Right atrium auricular region (tissue), 2 donors: ENCODE measurements at regions not wholly inside any gene's neighbourhood (a gene's known extent, or its start where the extent isn't known, plus 50 kb on each side); places are given as distances from the start of the nearest gene placed in this dataset.

Source experiments
- DNase-seq: peaks from one replicate; pipeline ENCODE4 v3.0.0-alpha.2; 2019; ENCODE audit warnings: low spot score
- H3K27ac ChIP-seq, 2 donors: fragments of 200-600 bp; sonication (generic); 1 replicate in 1 of 2; 2 replicates in 1 of 2; pipeline ENCODE4 v1.5.1; 2016 to 2019
- H3K27me3 ChIP-seq, 2 donors: fragments of 200-600 bp; sonication (generic); one replicate each; pipeline versions ENCODE4 v1.5.1 to v1.6.0; 2017 to 2019
- H3K36me3 ChIP-seq: fragments of 200-600 bp; sonication (generic); one replicate; pipeline ENCODE4 v1.5.1; 2016
- H3K4me1 ChIP-seq, 2 donors: fragments of 200-600 bp; sonication (generic); one replicate each; pipeline versions ENCODE4 v1.5.1 to v1.6.0; 2017 to 2019
- H3K4me3 ChIP-seq, 2 donors: fragments of 200-600 bp; sonication (generic); 1 replicate in 1 of 2; 2 replicates in 1 of 2; pipeline ENCODE4 v1.5.1; 2017 to 2019; ENCODE audit warnings: mild to moderate bottlenecking in 1 of 2, moderate library complexity in 1 of 2
- H3K9me3 ChIP-seq, 2 donors: fragments of 200-600 bp; sonication (generic); one replicate each; pipeline ENCODE4 v1.5.1; 2019
- TF ChIP-seq, protein P1 (sequence below), 2 donors: fragments of 200-600 bp; sonication (generic); IDR thresholded peaks; one replicate each; pipeline ENCODE4 v1.5.1; 2019; ENCODE audit warnings: antibody characterized with exemption in 2 of 2

DNA sequence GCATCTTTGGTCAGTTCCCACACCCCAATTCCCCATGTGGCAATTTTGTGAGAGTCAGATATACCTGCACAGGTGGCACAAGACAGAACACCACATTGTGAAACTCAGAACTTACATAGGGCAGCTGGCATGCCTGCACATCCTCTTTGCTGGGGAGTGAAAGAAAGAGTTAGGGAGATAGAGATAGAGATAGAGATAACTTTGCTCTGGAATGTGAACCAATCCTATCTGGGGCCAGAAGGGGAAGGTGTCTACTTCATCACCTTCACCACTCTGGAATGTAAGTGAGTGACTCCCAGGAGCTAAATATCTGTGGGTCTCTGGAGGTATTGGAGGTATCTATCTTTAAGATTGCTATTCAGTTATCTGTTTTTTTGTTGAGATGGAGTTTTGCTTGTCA, 289.2 kb downstream of the OGFRL1 start:
- Histone ChIP-seq H3K4me1 (no peaks in the 10 kb centered on the region), H3K27ac (no peak overlapping the region), H3K27me3 (no peaks in the 10 kb centered on the region), H3K4me3 (no peak overlapping the region), H3K36me3 (no peaks in the 10 kb centered on the region), H3K9me3 (no peaks in the 10 kb centered on the region)
- DNase-seq, result no peak
- TF ChIP-seq, protein P1, sequence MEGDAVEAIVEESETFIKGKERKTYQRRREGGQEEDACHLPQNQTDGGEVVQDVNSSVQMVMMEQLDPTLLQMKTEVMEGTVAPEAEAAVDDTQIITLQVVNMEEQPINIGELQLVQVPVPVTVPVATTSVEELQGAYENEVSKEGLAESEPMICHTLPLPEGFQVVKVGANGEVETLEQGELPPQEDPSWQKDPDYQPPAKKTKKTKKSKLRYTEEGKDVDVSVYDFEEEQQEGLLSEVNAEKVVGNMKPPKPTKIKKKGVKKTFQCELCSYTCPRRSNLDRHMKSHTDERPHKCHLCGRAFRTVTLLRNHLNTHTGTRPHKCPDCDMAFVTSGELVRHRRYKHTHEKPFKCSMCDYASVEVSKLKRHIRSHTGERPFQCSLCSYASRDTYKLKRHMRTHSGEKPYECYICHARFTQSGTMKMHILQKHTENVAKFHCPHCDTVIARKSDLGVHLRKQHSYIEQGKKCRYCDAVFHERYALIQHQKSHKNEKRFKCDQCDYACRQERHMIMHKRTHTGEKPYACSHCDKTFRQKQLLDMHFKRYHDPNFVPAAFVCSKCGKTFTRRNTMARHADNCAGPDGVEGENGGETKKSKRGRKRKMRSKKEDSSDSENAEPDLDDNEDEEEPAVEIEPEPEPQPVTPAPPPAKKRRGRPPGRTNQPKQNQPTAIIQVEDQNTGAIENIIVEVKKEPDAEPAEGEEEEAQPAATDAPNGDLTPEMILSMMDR (IDR thresholded peaks at IDR 0.05), result no peak

DNA sequence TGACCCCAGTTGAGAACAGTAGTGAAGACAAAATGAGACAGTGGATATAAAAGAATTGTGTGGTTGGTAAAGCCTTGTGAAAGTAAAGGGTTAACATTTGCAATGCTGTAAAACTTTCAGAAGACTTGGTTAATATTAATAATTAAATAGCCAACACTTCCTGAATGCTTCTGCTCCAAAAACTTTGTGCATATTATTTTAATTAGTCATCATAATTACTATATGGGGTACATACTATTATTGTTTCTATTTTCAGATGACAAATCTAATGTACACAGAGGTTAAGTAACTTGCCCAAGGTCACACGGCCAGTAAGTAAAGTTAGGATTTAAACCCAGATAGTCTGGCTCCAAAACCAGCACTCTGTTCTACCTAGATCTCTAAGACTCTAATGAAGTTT, 291.3 kb downstream of the OGFRL1 start:
- no peaks in the 10 kb centered on the region for H3K9me3 ChIP-seq
- TF ChIP-seq, protein P1 (IDR thresholded peaks at IDR 0.05), result no peak

DNA sequence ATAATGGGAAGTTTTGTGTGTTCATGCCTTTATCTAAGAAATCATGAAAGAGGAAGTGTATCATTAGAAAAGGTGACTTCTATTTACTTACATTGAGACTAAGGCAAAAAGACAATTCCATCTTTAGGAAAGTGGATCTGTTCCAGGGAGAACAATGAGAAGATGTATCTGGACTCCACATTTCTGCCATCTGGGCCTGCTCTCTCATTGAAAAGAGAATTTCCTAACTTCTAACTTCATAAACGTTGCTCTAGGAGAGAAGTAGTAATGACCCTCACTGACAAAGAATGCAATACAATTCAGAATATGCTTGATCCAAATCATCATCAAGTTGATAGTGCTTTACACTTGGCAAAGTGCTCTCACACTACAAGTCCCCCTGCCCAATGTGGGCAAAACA, 294.2 kb downstream of the OGFRL1 start:
- DNase-seq, result no peak
- no peaks in the 10 kb centered on the region for H3K9me3 ChIP-seq
- no peaks in the 10 kb centered on the region for H3K36me3 ChIP-seq

More for the DNA sequence above, 291.3 kb downstream of the OGFRL1 start:
- no peak overlapping the region for H3K4me3 ChIP-seq
- no peaks in the 10 kb centered on the region for H3K4me1 ChIP-seq
- no peaks in the 10 kb centered on the region for H3K27me3 ChIP-seq
- no peak for DNase-seq
- H3K36me3 ChIP-seq, result no peaks in the 10 kb centered on the region
- H3K27ac ChIP-seq, result no peak overlapping the region

DNA sequence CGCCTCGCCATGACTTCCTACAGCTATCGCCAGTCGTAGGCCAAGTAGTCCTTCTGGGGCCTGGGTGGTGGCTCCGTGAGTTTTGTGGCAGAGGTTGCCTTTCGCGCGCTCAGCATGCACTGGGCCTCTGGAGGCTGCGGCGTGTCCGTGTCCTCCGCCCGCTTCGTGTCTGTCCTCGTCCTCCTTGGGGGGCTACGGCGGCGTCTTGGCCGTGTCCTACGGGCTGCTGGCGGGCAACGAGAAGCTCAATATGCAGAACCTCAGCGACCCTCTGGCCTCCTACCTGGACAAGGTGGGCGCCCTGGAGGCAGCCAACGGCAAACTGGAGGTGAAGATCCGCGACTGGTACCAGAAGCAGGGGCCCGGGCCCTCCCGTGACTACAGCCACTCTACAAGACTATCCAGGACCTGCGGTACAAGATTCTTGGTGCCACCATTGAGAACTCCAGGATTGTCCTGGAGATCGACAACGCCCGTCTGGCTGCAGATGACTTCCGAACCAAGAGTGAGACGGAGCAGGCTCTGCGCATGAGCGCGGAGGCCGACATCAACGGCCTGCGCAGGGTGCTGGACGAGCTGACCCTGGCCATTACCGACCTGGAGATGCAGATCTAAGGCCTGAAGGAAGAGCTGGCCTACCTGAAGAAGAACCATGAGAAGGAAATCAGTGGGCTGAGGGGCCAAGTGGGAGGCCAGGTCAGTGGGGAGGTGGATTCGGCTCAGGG, 296.3 kb downstream of the OGFRL1 start:
- DNase-seq, result no peak
- Histone ChIP-seq H3K9me3 (no peaks in the 10 kb centered on the region), H3K36me3 (no peaks in the 10 kb centered on the region), H3K4me3 (no peak overlapping the region), H3K27ac (no peak overlapping the region), H3K4me1 (no peaks in the 10 kb centered on the region), H3K27me3 (no peaks in the 10 kb centered on the region)
- TF ChIP-seq, protein P1 (IDR thresholded peaks at IDR 0.05), result no peak

More for the DNA sequence above, 294.2 kb downstream of the OGFRL1 start:
- Histone ChIP-seq H3K4me3 (no peak overlapping the region), H3K4me1 (no peaks in the 10 kb centered on the region), H3K27ac (no peak overlapping the region), H3K27me3 (no peaks in the 10 kb centered on the region)
- TF ChIP-seq, protein P1 (IDR thresholded peaks at IDR 0.05), result no peak

DNA sequence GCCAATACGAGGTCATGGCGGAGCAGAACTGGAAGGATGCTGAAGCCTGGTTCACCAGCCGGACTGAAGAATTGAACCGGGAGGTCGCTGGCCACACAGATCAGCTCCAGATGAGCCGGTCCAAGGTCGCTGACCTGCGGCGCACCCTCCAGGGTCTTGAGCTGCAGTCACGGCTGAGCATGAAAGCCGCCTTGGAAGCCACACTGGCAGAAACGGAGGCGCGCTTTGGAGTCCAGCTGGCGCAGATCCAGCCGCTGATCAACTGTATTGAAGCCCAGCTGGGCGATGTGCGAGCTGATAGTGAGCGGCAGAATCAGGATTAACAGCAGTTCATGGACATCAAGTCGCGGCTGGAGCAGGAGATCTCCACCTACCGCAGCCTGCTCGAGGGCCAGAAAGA, 296.9 kb downstream of the OGFRL1 start:
- TF ChIP-seq, protein P1 (IDR thresholded peaks at IDR 0.05), result no peak
- DNase-seq, result no peak
- Histone ChIP-seq H3K4me1 (no peaks in the 10 kb centered on the region), H3K27ac (no peak overlapping the region), H3K9me3 (no peaks in the 10 kb centered on the region), H3K36me3 (no peaks in the 10 kb centered on the region), H3K27me3 (no peaks in the 10 kb centered on the region), H3K4me3 (no peak overlapping the region)

DNA sequence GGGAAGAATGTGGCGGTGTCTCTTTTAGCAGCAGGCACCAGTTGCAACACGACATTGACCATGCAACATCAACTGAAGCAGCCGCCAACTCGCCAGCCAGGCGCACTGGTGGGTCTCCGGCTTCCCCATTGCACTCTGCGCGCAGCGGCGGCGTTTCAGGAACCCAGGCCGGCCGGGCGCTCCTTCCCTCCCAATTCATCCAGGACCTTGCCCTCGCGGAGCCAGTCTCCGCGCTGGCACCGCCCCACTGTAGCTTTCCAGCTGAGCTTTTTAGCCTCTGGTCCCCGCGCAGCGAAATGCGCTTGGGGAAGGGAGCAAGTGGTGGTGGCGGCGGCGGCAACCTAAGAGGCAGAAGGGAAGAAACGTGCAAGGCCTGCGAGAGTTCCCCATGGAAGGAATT, 297.9 kb upstream of the RIMS1 start:
- TF ChIP-seq, protein P1 (IDR thresholded peaks at IDR 0.05), result no peak
- DNase-seq, result no peak
- no peaks in the 10 kb centered on the region for H3K36me3 ChIP-seq
- no peaks in the 10 kb centered on the region for H3K27me3 ChIP-seq
- no peak overlapping the region for H3K27ac ChIP-seq
- no peaks in the 10 kb centered on the region for H3K9me3 ChIP-seq
- H3K4me1 ChIP-seq, result no peaks in the 10 kb centered on the region
- no peak overlapping the region for H3K4me3 ChIP-seq
